Left hindlimb (tissue), 1 donor: ENCODE measurements at regions not wholly inside any gene's neighbourhood (a gene's known extent, or its start where the extent isn't known, plus 50 kb on each side); places are given as distances from the start of the nearest gene placed in this dataset.
"Not testable (repeated sequence)": the region's sequence is repeated elsewhere in the genome, so short reads cannot be mapped to it uniquely, and the experiment has no call there.

Source experiments
- DNase-seq: peaks from one replicate; pipeline ENCODE4 v3.0.0-alpha.2; 2018

DNA sequence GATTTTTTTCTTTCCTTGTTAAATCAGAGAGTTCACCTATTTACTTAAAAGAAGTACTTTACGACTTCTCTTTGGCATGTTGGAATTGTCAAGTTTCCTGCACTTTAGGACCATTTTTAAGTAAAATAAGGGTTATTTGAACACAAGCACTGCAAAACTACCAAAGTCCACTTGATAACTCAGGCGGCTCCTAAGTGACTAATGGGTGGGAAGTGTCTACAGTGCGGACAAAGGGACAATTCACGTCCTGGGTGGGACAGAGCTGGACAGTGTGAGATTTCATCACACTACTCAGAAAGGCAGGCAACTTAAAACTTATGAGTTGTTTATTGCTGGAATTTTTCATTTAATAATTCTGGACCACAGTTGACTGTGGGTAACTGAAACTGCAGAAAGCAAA, 590.2 kb upstream of the UBE2E2 start:
- no peak for DNase-seq

DNA sequence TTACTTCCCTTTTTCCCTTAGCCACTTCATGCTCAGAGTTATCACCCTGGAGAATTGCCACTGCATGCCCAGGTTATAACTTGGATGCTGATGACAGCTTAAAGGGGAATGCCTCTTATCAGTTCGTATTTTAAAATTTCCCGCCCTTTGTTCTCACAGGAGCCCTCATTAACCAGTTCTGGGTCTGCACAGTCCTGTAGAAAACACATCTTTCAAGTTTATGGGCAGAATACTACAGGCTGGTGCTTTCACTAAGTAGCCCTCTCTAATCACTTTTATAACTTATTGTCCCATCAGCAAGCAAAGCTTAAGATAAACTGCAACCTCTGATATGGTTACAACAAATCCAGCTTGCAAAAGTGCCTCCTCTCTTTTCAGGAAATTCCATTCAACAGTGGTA, 587.3 kb upstream of the UBE2E2 start:
- DNase-seq = no peak

DNA sequence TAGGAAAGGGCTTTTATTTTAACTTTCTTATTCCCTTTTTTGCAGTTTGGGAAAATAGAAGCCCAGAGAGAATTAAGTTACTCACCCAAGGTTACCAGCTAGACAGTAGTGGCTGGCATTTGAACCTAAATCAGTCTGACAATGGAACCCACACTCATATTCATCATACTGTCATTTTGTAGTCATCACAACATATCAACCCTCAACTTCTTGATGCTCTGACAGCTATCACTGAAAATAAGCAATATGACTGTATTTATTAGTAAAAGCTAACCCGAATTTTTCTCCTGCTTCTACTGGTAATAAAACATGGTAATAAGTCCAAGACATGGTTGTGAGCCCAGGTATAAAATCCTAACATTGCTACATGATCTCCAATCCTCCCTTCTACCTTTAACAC, 585.8 kb upstream of the UBE2E2 start:
- DNase-seq = no peak

DNA sequence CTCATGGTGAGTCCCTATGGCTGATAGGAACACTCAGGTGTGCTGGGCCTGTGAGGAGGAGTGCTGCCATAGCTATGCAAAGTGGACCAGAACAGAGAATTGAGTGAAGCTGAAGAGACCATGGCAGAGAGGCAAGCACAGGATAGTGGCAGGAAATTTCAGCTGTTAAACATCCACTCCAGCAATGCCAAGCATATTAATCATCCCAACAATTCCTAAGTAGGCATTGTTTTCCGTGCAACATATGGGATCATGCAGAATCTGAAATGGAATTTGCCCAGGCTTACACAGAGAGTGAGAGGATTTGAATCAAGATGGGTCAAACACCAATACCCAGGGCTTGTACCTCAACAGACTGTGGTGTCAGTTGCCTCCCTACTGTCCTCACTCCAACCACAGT, 582.6 kb upstream of the UBE2E2 start:
- DNase-seq = no peak

DNA sequence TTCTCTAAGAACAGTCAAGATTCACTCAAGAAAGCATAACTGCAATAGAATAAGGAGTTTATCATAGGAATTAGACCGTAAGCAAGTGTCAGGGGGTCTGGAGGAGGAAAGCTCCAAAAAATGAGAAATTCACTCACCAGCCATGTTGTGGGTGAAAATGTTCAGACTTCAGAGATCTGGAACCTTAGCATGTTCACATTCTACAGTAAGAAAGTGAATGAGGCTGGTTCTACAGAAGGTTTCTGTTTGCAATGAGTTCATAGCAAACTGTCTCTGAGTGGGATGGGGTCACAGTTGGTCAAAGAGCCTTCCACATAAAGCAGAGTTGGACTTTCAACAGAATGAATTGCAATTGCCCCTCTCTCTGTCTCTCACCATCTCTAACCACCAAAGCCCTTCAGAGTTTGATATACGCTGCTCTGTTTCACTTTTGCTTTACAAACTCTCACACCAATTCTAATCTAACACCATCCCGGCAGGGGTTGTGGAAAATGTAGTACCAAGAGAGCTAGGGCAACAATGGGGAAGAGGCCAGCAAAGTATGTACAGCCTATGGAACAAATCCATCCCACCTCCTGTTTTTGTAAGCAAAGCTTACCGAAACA, 581.8 kb upstream of the UBE2E2 start:
- DNase-seq = no peak

DNA sequence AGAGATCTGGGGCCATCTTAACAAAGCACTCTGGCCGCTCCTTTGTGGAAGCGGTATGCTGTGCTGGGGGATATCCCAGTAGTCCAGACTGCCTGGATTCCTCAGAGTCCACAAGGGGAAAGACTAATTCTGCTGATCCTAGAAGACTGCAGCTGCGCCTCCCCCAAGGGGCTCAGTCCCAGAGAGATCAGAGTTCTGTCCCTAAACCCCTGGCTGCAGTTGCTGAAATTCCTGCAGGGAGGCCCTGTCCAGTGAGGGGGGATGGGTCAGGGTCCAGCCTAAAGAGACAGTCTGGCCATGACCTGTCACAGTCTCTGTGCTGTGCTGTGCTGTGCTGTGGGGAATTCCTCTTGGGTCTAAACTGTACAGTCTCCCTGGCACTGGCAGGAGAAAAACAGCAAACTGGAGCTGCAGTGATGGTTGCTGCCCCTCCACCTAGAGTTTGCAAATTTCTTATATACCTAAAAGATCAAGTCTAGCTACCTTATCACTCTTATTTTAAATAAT, 575.1 kb upstream of the UBE2E2 start:
- no peak for DNase-seq

DNA sequence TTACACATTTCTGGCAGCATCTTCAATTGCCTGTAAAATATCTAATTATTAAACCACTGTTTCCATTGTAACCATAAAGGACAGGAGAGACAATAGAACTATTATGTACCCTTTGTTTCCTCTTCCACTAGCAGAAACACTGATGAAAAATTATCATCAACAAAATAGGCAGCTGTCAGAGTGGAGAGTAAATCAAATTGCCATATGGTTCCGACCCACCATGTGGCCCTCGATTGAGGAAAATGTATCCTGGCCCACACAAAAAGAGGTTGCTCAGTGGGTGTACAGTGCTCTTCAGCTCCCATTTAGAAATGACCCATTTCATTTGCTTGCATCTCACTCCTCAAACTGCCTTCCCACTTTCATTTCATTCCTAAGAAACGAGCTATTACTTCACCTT, 570.6 kb upstream of the UBE2E2 start:
- DNase-seq = no peak

DNA sequence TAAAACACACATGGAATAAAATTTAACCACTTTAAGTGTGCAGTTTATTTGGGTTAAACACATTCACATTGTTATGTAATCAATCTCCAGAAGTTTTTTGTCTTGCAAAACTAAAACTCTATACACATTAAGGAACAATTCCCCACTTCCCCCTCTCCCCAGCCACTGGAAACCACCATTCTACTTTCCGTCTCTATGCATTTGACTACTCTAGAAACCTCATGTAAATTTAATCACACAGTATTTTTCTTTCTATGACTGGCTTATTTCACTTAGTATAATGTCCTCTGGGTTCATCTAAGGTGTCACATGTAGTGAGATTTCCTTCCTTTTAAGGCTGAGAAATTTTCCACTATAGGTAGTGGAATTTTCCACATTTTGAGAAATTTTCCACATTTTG, 568.7 kb upstream of the UBE2E2 start:
- no peak for DNase-seq

DNA sequence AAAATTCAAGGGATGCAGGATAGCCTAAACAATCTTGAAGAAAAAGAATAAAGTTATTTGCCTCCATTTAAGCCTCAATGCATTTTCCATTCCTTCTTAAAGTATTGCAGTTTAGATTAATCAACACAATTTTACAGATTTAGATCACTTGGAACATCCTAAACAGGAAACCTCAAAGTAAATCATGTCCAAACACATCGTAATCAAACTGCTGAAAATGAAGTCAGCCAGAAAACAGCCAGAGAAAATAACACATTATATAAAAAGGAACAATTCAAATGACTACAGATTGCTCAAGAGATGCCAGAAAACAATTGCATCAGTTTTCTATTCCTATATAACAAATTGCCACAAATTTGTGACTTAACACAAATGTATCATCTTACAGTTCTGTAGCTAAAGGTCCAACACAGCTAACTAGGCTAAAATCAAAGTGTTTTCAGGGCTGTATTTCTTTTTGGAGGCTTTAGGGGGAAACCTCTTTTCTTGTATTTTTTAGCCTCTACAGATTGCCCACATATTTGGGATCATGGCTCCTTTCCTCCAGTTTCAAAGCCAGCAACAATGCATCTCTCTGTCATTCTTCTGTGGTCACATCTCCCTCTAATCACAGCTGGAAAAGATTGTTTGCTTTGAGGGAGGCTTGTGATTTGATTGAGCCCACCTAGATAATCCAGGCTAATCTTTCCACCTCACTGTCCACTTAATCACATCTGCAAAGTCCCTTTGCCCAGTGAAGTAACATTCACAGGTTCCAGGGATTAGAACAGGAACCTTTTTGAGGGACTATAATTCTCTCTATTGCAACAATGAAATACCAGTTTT, 543.3 kb upstream of the UBE2E2 start:
- DNase-seq = no peak

DNA sequence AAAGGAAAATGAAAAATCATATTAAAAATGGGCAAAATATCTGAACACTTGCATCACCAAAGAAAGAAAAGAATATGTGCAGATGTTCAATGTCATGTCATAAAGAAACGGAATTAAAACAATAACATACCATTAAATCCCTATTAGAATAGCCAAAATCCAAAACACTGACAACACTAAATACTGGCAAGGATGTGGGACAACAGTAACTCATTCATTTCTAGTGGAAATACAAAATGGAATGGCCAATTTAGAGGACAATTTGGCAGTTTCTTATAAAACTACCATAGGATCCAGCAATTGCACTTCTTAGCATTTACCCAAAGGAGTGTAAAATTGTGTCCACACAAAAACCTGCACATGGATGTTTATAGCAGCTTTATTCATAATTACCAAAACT, 542.5 kb upstream of the UBE2E2 start:
- no peak for DNase-seq

DNA sequence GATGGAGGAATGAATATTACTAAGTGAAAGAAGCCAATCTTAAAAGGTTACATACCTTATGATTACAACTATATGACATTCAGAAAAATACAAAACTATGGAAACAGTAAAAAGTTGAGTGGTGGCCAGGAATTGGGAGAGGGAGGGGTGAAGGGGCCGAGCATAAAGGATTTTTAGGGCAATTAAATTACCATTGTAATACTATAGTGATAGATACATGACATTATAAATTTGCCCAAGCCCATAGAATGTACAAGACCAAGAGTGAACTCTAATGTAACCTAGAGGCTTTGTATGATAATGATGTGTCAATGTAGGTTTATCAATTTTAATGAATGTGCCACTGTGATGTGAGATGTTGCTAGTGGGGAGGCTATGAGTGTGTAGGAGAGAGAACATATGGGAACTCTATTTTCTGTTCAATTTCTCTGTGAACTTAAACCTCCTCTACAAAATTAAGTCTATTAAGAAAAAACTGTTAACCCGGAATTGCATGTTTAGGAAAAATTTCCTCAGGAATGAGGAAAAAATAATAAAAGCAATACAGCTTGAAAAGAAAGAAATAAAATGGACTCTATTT, 541.9 kb upstream of the UBE2E2 start:
- DNase-seq = no peak

DNA sequence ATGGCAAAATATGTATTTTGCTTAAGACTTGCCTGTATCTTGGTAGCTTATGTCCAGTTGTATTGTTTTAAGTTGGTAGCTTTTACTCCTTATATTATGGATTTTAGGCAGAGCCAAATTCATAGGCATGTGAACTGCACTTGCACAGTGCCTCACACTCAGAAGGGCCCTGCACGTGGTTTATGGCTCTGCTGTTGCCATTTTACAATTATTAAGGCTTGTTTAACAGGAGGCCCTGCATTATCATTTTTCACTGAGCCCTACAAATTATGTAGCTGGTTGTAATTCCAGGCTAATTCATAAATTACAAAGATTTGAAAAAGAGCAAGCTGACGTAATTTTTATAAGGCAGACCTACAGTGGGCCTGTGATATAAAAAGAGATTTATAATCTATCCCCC, 537.6 kb upstream of the UBE2E2 start:
- DNase-seq = no peak

DNA sequence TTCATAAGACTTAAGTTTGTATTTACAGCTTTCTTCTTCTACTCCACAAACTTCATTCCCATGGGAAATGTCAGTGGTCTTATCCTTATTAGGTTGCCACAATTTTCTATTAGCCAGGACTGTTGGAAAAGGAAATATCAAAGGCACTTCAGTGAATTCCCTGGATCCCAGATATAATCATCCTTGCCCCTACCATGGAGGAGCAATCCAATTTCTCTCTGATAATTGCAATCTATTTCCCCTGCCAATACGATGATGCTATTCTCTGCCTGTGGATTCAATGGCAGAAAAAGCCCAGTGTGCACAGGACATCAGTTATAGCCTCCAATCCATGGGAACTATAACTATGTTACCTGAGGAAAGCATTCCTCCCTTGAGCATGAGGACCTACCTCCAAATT, 536.4 kb upstream of the UBE2E2 start:
- no peak for DNase-seq

DNA sequence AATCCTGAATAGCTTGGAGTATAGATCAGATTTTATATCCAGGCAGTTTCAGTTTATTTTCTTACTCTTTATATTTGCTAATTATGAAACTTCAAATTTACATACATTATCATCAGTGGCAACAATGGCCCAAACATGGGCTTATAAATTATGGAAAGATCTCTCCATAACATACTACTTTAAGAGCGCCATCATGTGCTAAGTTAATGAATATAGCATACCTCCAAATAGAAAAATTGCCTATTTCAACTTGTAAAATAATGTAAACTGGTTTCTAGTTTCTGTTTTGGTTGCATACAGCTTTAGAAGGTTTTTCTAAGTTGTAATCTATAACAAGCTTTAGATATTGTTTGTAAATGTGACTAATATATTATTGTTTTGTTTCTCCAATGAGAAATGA, 531.3 kb upstream of the UBE2E2 start:
- no peak for DNase-seq

DNA sequence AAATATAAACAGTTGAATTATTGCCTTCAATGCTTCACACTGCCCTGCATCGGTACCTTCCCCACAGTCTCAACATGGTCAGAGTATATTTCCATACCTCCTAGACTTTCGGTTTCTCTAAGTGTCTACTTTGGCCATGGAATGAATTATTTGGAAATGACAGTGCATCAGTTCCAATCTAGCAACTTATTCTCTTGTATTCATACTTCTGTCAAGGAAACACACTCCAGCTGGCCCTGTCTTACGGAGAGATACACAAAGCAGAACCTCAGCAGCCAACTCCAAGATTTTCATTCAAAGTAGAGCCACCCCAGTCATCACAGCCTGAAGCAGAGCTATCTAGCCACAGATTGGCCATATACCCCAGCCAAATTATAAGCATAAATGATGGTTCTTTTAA, 518.4 kb upstream of the UBE2E2 start:
- no peak for DNase-seq

DNA sequence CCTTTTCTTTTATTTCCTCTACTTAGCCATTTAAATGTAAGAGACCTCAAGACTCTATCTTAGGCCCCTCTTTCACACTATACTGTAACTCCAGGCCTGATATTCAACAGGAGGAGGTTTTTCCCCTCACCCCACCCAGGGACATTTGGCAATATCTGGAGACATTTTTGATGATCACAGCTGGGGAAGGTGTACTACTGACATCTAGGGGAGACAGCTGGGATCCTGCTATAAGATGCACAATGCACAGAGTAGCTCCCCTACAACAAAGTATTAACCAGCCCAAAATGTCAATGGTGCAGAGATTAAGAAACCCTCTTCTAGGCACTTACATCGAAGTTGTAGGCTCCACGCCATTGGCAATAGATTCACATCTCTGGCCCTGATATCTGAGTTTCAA, 517.5 kb upstream of the UBE2E2 start:
- DNase-seq = no peak

DNA sequence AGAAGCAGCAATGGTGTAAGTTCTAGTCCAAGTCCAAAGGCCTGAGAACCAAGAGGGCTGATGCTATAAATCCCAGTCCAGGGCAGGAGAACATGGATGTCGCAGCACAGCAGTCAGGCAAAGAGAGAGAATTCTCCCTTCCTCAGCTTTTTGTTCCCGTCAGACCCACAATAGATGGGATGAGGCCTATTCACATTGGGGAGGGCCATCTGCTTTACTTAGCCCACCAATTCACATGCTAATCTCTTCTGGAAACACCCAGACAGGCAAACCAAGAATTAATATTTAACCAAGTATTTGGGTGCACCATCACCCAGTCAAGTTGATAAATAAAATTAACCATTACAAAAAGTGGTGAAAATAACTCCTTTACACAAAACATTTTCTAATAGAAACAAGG, 511.7 kb upstream of the UBE2E2 start:
- no peak for DNase-seq

DNA sequence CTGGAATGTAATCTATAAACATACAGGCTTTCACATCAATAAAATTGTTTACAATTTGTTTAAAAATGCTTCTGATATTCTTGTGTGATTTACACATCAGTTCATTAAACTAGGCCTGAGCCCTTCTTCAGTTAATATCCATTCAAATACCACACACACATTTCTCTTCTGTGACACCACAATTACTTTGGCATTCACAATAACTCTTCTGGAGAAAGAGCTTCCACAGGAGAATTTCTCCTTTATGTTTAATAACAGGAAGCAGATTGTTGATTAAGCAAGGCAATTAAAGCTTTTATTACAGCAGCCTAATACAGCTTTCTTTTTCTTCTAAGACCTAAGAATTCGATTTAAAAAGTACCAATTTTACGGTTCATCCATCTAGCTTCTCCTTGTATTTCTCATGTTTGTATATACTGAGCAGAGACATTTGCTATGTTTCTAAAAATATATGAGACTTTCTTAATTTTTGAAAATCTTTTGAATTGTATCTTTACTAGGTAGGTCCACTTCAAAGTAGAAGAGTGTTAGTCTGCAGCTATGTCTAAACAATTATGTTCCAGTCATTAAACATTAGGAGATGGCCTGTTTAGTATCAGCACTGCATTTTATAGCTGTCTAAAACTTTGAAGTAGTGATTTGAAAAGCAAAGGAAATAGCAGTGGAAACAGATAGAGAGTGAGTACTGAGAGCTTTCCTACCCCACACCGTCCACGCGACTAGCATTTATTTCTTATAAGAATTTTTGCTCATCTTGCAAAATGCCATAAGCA, 511.1 kb upstream of the UBE2E2 start:
- no peak for DNase-seq

DNA sequence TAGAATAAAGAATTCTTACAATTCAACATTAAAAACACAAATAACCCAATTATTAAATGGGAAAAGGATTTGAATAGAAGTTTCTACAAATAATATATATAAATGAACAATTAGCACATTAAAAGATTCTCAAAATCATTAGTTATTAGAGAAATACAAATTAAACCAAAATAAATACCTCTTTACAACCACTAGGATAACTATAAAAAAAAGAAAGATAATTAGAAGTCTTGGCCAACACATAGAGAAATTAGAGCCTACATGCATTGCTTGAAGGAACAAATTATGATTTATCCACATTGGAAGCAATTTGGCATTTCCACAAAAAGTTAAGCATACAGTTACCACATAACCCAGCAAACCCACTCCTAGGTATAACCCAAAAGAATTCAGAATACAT, 502.3 kb upstream of the UBE2E2 start:
- no peak for DNase-seq

DNA sequence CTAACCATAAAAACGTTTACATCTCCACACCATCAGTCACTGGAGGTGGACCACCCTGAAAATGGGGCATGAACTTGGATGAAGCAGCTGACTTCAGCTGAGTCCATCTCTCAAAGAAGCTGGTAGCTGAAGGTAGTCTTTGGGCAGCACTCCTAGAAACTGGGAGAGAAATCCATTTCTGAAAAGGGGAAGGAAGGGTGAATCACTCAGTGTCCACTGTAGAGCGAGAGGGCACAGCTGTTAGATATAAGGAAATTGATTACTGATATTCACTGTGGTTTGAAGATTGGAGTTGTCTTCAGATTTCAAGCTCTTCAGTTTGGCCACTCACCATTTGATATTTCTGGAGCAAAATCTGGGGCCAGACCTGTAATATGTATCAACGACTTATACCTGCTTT, 499.0 kb upstream of the UBE2E2 start:
- DNase-seq = no peak

DNA sequence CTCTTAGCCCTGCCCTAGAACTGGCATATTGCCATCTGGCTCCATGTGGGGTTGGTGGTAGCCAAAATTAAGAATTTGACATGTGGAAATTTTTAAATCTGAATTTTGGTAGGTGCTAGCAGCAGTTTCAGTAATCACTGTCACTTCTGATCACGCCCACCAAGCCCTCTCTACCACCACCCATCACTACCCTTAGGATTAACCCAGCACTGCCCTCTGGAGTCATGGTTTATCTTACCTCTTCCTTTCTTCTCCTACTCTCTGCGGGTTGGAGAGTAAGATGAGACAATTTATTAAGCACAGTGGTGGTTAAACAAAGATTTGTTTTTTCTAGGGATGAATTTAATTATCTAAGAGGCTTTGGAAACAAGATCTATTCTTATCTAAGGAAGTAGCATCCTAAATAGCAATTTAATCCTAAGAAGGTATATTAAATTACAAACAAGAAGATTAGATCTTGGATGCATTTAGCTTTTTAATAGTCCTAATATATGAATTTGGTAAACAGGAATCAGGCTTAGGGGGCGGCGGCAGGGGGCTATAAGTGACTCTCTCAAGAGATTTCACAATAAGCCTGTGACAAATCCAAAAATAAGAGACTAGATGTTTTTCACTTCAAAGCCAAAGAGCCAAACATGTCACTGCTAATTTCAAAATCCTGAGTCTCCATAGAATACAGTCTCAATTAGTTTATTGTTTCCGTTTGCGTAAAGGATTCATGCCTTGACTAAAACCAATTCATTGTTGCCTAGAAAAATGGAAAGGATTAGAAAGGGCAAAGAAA, 498.4 kb upstream of the UBE2E2 start:
- DNase-seq = no peak

DNA sequence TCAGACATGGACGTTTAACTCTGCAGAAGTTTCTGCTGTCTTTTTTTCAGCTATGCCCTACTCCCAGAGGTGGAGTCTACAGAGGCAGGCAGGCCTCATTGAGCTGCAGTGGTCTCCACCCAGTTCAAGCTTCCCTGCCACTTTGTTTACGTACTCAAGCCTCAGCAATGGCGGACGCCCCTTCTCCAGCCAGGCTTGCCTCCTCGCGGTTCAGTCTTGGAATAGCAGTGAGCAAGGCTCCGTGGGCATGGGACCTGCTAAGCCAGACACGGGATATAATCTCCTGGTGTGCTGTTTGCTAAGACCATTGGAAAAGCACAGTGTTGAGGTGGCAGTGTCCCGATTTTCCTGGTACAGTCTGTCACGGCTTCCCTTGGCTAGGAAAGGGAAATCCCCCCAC, 496.2 kb upstream of the UBE2E2 start:
- DNase-seq = not testable (repeated sequence)

DNA sequence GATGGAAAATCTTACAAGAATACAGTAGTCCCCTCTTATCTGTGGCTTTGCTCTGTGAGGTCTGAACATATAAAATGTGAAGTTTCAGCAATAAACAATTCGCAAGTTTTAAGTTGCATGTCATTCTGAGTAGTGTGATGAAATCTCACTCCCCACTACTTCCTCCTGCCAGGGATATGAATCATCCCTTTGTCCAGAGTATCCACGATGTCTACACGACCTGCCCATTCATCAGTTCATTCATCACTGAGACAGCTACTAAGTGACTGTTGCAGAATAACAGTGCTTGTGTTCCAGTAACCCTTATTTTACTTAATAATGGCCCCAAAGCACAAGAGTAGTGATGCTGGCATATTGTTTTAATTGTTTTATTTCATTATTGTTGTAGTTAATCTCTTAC, 489.2 kb upstream of the UBE2E2 start:
- no peak for DNase-seq
